Glomerular visceral epithelial cell (primary cell): ENCODE measurements at regions not wholly inside any gene's neighbourhood (a gene's known extent, or its start where the extent isn't known, plus 50 kb on each side); places are given as distances from the start of the nearest gene placed in this dataset.
A peak's percentile ranks its signal among the peaks of the same experiment; 100 is the strongest.
"Not testable (repeated sequence)": the region's sequence is repeated elsewhere in the genome, so short reads cannot be mapped to it uniquely, and the experiment has no call there.

Experiments used
- DNase-seq: peaks from one replicate; pipeline ENCODE4 v3.0.0-alpha.2; 2016; ENCODE audit errors: extremely low spot score

DNA sequence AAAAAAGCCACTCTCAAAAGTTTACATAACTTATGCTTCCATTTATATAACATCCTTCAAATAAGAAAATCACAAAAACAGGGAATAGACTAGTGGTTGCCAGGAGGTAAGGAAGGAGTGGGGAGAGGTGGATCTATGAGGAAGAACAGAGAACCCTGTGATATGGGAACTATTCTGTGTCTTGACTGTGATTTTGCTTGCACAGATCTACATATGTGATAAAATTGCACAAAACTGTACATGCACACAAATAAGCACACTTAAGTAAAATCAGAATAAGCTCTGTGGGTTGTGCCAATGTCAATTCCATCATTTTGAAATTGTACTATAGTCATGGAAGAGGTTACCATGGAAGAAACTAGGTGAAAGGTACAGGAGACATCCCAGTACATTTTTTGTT, 121.6 kb upstream of the SGCG start:
- no peak for DNase-seq

GRCh38 chr13:23060959-23061358, 119.8 kb upstream of the SGCG start:
- DNase-seq, result no peak

- no peak for DNase-seq
Measured at GRCh38 chr13:23067129-23067528, 113.7 kb upstream of the SGCG start.

GRCh38 chr13:23069566-23069965, 111.2 kb upstream of the SGCG start:
- no peak for DNase-seq

DNA sequence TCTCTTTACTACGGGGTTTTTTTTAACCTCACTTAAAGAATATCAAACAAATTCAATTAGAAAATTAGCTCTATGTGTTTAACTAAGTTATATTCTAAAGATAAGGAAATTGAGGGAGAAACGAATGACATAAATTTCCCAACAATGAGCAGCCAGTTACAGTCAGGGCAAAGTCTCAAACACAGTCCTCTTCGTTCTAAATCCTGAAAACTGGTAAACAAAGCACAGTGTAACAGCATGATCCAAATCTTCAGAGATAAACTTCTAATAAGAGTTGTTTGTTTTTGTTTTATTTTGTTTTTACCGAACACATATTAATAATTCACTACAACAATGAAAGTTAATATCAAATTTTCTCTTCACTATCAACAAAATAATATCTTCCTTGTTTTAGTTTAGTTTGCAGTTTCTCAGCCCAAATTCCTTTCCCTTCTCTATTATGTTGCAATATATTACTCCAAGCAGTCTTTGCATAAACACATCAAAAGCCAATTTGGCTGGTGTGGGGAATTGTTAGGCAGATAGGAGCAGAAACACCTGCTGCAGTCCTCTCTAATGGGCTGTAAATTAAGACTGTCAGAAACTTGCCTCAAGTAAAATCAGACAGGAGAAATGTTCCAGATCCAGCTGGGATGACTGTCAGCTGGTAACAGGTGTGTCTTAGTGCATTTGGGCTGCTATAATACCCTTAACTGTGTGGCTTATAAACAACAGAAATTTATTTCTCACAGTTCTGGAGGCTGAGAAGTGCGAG, 106.5 kb upstream of the SGCG start:
- DNase-seq, result no peak

- no peak for DNase-seq
Measured at GRCh38 chr13:23081220-23081619, 99.6 kb upstream of the SGCG start.

GRCh38 chr13:23081901-23082300, 98.9 kb upstream of the SGCG start:
- no peak for DNase-seq

- DNase-seq, result no peak
Measured at GRCh38 chr13:23086968-23087623, 93.7 kb upstream of the SGCG start.

- DNase-seq, result peak; percentile 23
Measured at GRCh38 chr13:23087880-23088279, 92.9 kb upstream of the SGCG start.

DNA sequence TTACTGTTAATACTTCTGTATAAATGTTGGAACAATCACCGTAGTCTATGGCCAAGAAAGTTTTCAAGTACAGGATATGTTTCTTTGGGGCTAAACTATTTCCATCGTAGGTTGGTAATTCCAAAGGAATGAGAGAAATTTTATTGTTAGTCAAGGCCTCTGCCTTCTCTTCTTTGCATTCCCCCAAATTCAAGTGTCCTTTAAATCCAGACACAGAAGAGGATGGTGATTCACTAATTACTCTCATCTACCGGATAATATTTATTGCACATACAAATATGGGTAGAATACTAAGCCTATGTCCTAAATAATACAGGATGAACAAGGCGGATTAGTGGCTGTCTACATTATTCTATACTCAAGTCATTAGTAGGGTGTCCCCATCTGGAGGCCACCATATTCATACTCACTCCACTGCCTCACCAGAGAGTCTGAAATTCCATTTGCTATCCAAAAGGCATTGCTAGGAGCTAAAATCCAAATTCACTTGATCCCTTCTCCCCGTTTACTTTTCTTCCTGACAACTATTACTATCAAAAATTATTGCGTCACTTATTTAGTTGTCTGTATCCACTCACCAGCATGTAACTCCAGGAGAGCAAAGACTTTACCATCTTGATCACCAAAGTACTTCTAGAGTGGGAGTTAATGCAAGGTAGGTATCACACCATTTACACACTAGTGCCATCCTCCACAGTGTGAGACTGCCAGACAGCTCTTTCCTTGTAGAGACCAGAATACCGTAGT, 82.4 kb upstream of the SGCG start:
- DNase-seq, result no peak

GRCh38 chr13:23105051-23105450, 75.7 kb upstream of the SGCG start:
- no peak for DNase-seq

- no peak for DNase-seq
Measured at GRCh38 chr13:23107665-23108064, 73.1 kb upstream of the SGCG start.

DNA sequence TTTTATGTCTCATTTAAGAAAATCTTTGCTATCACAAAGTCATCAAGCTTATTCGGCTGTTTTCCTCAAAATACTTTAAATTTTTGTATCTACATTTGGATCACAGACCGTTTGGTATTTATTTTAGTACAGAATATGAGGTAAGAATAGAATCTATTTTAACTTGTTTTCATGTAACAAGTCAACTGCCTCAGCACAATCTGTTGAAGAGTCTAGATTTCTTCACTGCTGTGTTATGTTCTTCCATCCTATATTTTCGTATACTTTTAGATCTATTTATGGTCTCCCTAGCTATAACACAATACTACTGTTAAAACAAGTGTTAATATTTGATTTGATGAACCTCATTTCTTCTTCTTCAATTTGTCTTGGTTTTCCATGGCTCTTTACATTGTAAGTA, 61.6 kb upstream of the SGCG start:
- no peak for DNase-seq

- not testable (repeated sequence) for DNase-seq
Measured at GRCh38 chr13:23127540-23127939, 53.2 kb upstream of the SGCG start.

GRCh38 chr13:23129331-23129730, 51.4 kb upstream of the SGCG start:
- no peak for DNase-seq
